GM23338 (cell line): ENCODE measurements at regions not wholly inside any gene's neighbourhood (a gene's known extent, or its start where the extent isn't known, plus 50 kb on each side); places are given as distances from the start of the nearest gene placed in this dataset.

ENCODE experiments used
- ATAC-seq: fragments of 200-7000 bp; cut with Tn5 transposase; 3 replicates; pipeline ENCODE4 v1.9.1; 2020
- DNase-seq: peaks from one replicate; pipeline ENCODE4 v3.0.0-alpha.2; 2015; ENCODE audit warnings: low spot score
- H2AFZ ChIP-seq: fragments of 200-600 bp; sonication (generic); 2 replicates; pipeline ENCODE4 v1.8.0; 2016; ENCODE audit warnings: antibody characterized with exemption, mild to moderate bottlenecking, moderate library complexity
- H3F3A ChIP-seq: fragments of 200-600 bp; sonication (generic); replicated peaks from 2 replicates; pipeline ENCODE4 v1.8.0; 2017; ENCODE audit warnings: antibody characterized with exemption, mixed run types, low read depth
- H3K27ac ChIP-seq: fragments of 200-600 bp; sonication (generic); 2 replicates; pipeline ENCODE4 v1.6.1; 2016; ENCODE audit warnings: low read depth
- H3K27me3 ChIP-seq: fragments of 200-600 bp; sonication (generic); 2 replicates; pipeline ENCODE4 v1.8.0; 2016; ENCODE audit warnings: mild to moderate bottlenecking, mixed run types, moderate library complexity; ENCODE audit not compliant: insufficient read depth
- H3K36me3 ChIP-seq: fragments of 200-600 bp; sonication (generic); 2 replicates; pipeline ENCODE4 v1.8.0; 2016; ENCODE audit warnings: mild to moderate bottlenecking; ENCODE audit not compliant: insufficient read depth
- H3K4me1 ChIP-seq: fragments of 200-600 bp; sonication (generic); 2 replicates; pipeline ENCODE4 v1.8.0; 2016; ENCODE audit warnings: mild to moderate bottlenecking, moderate library complexity; ENCODE audit not compliant: insufficient read depth
- H3K4me2 ChIP-seq: fragments of 200-600 bp; sonication (generic); 2 replicates; pipeline ENCODE4 v1.7.1; 2017; ENCODE audit warnings: mixed run types
- H3K4me3 ChIP-seq: fragments of 200-600 bp; sonication (generic); 2 replicates; pipeline ENCODE4 v1.6.1; 2016; ENCODE audit warnings: mixed run types
- H3K79me2 ChIP-seq: fragments of 200-600 bp; sonication (generic); replicated peaks from 2 replicates; pipeline ENCODE4 v1.8.0; 2017; ENCODE audit warnings: mild to moderate bottlenecking; ENCODE audit not compliant: insufficient read depth
- H3K9me2 ChIP-seq: fragments of 200-600 bp; sonication (generic); 2 replicates; pipeline ENCODE4 v1.8.0; 2017; ENCODE audit not compliant: insufficient read depth
- H4K20me1 ChIP-seq: fragments of 200-600 bp; sonication (generic); replicated peaks from 2 replicates; pipeline ENCODE4 v1.8.0; 2017; ENCODE audit warnings: mild to moderate bottlenecking; ENCODE audit not compliant: insufficient read depth
- H3K27ac Mint-ChIP-seq: 2 replicates; pipeline ENCODE4 v1.8.0; 2020; ENCODE audit warnings: inconsistent platforms, mild to moderate bottlenecking, moderate library complexity, mixed read lengths
- H3K27me3 Mint-ChIP-seq: 3 replicates; pipeline ENCODE4 v1.8.0; 2022; ENCODE audit warnings: low read depth, mild to moderate bottlenecking, moderate library complexity, mixed read lengths, inconsistent platforms; ENCODE audit not compliant: insufficient read depth, poor library complexity
- H3K36me3 Mint-ChIP-seq: 3 replicates; pipeline ENCODE4 v1.8.0; 2021; ENCODE audit warnings: low read depth, mild to moderate bottlenecking, inconsistent platforms, moderate library complexity, mixed read lengths
- H3K4me1 Mint-ChIP-seq: 3 replicates; pipeline ENCODE4 v1.8.0; 2020; ENCODE audit warnings: mild to moderate bottlenecking, inconsistent platforms, mixed read lengths
- H3K4me3 Mint-ChIP-seq: 3 replicates; pipeline ENCODE4 v1.8.0; 2021; ENCODE audit warnings: moderate library complexity, mild to moderate bottlenecking, inconsistent platforms, mixed read lengths
- H3K9me3 Mint-ChIP-seq: 3 replicates; pipeline ENCODE4 v1.8.0; 2020; ENCODE audit warnings: moderate library complexity, mild to moderate bottlenecking, inconsistent platforms, mixed read lengths
- ETS1 ChIP-seq: IDR thresholded peaks from 2 replicates; pipeline ENCODE4 v1.6.1; 2016; ENCODE audit warnings: antibody characterized with exemption
- EZH2phosphoT487 ChIP-seq: fragments of 200-600 bp; sonication (generic); IDR thresholded peaks from one replicate; pipeline ENCODE4 v1.8.1; 2018; ENCODE audit warnings: antibody characterized with exemption; ENCODE audit not compliant: unreplicated experiment
- NANOG ChIP-seq: IDR thresholded peaks from 2 replicates; pipeline ENCODE4 v1.6.1; 2016; ENCODE audit warnings: antibody characterized with exemption, borderline replicate concordance
- POLR2AphosphoS5 ChIP-seq: IDR thresholded peaks from 2 replicates; pipeline ENCODE4 v1.6.1; 2016; ENCODE audit warnings: antibody characterized with exemption, low read depth
- STAT1 ChIP-seq: IDR thresholded peaks from one replicate; pipeline ENCODE4 v1.6.1; 2016; ENCODE audit warnings: antibody characterized with exemption; ENCODE audit not compliant: unreplicated experiment
- ZNF462 ChIP-seq: fragments of 250-450 bp; sonication (Bioruptor Pico); IDR thresholded peaks from 2 replicates; pipeline ENCODE4 v1.5.0; 2020; ENCODE audit warnings: mild to moderate bottlenecking, moderate library complexity
- TF ChIP-seq, protein P1 (sequence below), 2 experiments: fragments of 200-600 bp in 1 of 2; sonication (generic) in 1 of 2; conservative IDR thresholded peaks; 2 replicates each; pipeline versions ENCODE4 v1.5.1 to v1.6.1; 2016 to 2017; ENCODE audit warnings: antibody characterized with exemption in 2 of 2, low read depth in 2 of 2, mild to moderate bottlenecking in 2 of 2, moderate library complexity in 1 of 2

DNA sequence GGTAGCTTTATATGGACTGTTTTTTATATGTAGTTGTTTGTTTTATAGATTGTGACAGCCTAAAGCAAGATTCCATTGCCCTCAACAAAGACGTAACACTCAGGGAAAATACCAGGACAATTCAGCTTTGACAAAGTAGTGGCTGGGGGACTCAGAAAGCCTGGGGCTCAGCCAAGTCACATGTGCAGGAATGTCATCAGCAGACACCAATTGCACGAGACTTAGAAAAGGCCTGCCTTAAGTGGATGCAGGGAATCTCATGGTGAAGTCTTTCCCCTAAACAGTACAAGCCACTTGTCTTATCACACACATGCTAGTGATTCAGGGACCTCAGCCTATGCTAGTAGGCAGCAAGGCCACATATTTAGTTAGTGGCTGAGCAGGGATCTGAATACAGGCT, 381.8 kb upstream of the THBS1 start:
- no peak for ATAC-seq

More for the DNA sequence above, 381.8 kb upstream of the THBS1 start:
- Histone ChIP-seq H3K79me2 (no peaks in the 10 kb centered on the region), H2AFZ (no peak overlapping the region), H3K4me1 (peaks cover 11% of the 10 kb centered on the region), H3K4me3 (no peak overlapping the region), H3K9me2 (peaks cover 9% of the 10 kb centered on the region), H3K4me2 (no peak overlapping the region), H3F3A (no peaks in the 10 kb centered on the region), H3K27ac (no peak overlapping the region), H4K20me1 (no peaks in the 10 kb centered on the region), H3K36me3 (no peaks in the 10 kb centered on the region), H3K27me3 (no peaks in the 10 kb centered on the region)
- no peak for TF ChIP-seq STAT1
- no peak for TF ChIP-seq EZH2phosphoT487
- TF ChIP-seq POLR2AphosphoS5: no peak
- no peak for TF ChIP-seq ETS1
- TF ChIP-seq, protein P1, sequence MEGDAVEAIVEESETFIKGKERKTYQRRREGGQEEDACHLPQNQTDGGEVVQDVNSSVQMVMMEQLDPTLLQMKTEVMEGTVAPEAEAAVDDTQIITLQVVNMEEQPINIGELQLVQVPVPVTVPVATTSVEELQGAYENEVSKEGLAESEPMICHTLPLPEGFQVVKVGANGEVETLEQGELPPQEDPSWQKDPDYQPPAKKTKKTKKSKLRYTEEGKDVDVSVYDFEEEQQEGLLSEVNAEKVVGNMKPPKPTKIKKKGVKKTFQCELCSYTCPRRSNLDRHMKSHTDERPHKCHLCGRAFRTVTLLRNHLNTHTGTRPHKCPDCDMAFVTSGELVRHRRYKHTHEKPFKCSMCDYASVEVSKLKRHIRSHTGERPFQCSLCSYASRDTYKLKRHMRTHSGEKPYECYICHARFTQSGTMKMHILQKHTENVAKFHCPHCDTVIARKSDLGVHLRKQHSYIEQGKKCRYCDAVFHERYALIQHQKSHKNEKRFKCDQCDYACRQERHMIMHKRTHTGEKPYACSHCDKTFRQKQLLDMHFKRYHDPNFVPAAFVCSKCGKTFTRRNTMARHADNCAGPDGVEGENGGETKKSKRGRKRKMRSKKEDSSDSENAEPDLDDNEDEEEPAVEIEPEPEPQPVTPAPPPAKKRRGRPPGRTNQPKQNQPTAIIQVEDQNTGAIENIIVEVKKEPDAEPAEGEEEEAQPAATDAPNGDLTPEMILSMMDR (conservative IDR thresholded peaks at IDR 0.05; ENCODE audit: low read depth in 2 of 2): no peak
- TF ChIP-seq ZNF462 (CRISPR knock-in tag): no peak
- TF ChIP-seq NANOG: no peak
- no peaks in the 10 kb centered on the region for H3K36me3 Mint-ChIP-seq
- no peak overlapping the region for H3K27ac Mint-ChIP-seq
- DNase-seq: no peak
- H3K9me3 Mint-ChIP-seq: no peaks in the 10 kb centered on the region
- H3K4me3 Mint-ChIP-seq: no peak overlapping the region
- peaks cover 14% of the 10 kb centered on the region; the same call in 2 of the 3 replicates for H3K4me1 Mint-ChIP-seq
- no peaks in the 10 kb centered on the region for H3K27me3 Mint-ChIP-seq
